Panc1 (cell line): ENCODE measurements at regions not wholly inside any gene's neighbourhood (a gene's known extent, or its start where the extent isn't known, plus 50 kb on each side); places are given as distances from the start of the nearest gene placed in this dataset.

Experiments
- ATAC-seq: fragments of 200-7000 bp; cut with Tn5 transposase; 2 replicates; pipeline ENCODE4 v1.9.1; 2020; ENCODE audit warnings: mild to moderate bottlenecking, moderate library complexity
- BruUV-seq: library from RNA; stranded (reverse); fragments of 400-500 nt; replicated peaks from 2 replicates; lab custom pipeline; 2021; lab: Mats Ljungman, UMichigan
- CTCF ChIA-PET: fragments of 300-600 bp; sonication (Branson Sonifier 250); formaldehyde crosslinking; loops from one replicate; lab custom pipeline; 2022; ENCODE audit warnings: antibody characterized with exemption; lab: Charles Lee
- POLR2A ChIA-PET: fragments of 300-600 bp; sonication (Branson Sonifier 250); formaldehyde crosslinking; loops from one replicate; lab custom pipeline; 2022; ENCODE audit warnings: antibody characterized with exemption; lab: Charles Lee
- DNase-seq: peaks from one replicate; pipeline ENCODE4 v3.0.0-alpha.2; 2010; ENCODE audit warnings: low read depth, low spot score
- H3K27ac ChIP-seq: 2 replicates; pipeline ENCODE4 v1.5.1; 2011; ENCODE audit warnings: mild to moderate bottlenecking, low read length, inconsistent platforms
- H3K27me3 ChIP-seq: fragments of 200-500 bp; sonication (Bioruptor generic); 2 replicates; pipeline ENCODE4 v1.6.0; 2014; ENCODE audit warnings: low read length, inconsistent platforms; ENCODE audit not compliant: control insufficient read depth, insufficient read depth
- H3K36me3 ChIP-seq: fragments of 200-500 bp; sonication (Bioruptor generic); 2 replicates; pipeline ENCODE4 v1.5.1; 2014; ENCODE audit warnings: inconsistent platforms, mild to moderate bottlenecking, low read length, moderate library complexity; ENCODE audit not compliant: control insufficient read depth, insufficient read depth
- H3K4me1 ChIP-seq: 2 replicates; pipeline ENCODE4 v1.5.1; 2011; ENCODE audit warnings: inconsistent platforms, mild to moderate bottlenecking, low read length, moderate library complexity; ENCODE audit not compliant: control insufficient read depth, insufficient read depth
- H3K4me3 ChIP-seq, 2 experiments: 2 replicates each; pipeline ENCODE4 v1.5.1; 2011 to 2012; ENCODE audit warnings: low read depth in 2 of 2, low read length in 2 of 2, mild to moderate bottlenecking in 2 of 2, inconsistent platforms in 1 of 2, moderate library complexity in 1 of 2
- H3K9me3 ChIP-seq: fragments of 200-500 bp; sonication (Bioruptor generic); 2 replicates; pipeline ENCODE4 v1.5.1; 2014; ENCODE audit warnings: low read depth, mild to moderate bottlenecking, inconsistent platforms, low read length, moderate library complexity; ENCODE audit not compliant: control insufficient read depth, insufficient read depth
- POLR2AphosphoS5 ChIP-seq: IDR thresholded peaks from 2 replicates; pipeline ENCODE4 v1.6.1; 2012; ENCODE audit warnings: mild to moderate bottlenecking, low read depth, low read length, moderate library complexity
- REST ChIP-seq, 2 experiments: IDR thresholded peaks; 2 replicates each; pipeline ENCODE4 v1.6.1; 2011 to 2012; ENCODE audit warnings: low read depth in 2 of 2, control low read depth in 1 of 2, low read length in 1 of 2, mild to moderate bottlenecking in 1 of 2, moderate library complexity in 1 of 2; ENCODE audit not compliant: insufficient read depth in 1 of 2
- SIN3A ChIP-seq: IDR thresholded peaks from 2 replicates; pipeline ENCODE4 v1.6.1; 2012; ENCODE audit warnings: low read depth, mild to moderate bottlenecking, low read length, moderate library complexity, borderline replicate concordance; ENCODE audit not compliant: insufficient read depth
- TCF7L2 ChIP-seq: IDR thresholded peaks from 2 replicates; pipeline ENCODE4 v1.6.1; 2011; ENCODE audit warnings: mild to moderate bottlenecking, low read depth, low read length, inconsistent platforms
- in situ Hi-C: cut with HindIII; loops from 2 replicates; pipeline ENCODE4 v1.10.0; 2016; ENCODE audit warnings: low sequenced_read_pairs, low pct_unique_long_range_greater_than_20kb
- intact Hi-C: fragments of 100-400 bp; cut with micrococcal nuclease; formaldehyde crosslinking; loops from one replicate; pipeline ENCODE4 v1.10.0; 2022; ENCODE audit not compliant: unreplicated experiment
- TF ChIP-seq, protein P1 (sequence below): fragments of 450-650 bp; IDR thresholded peaks from 2 replicates; pipeline ENCODE4 v1.5.1; 2017; ENCODE audit warnings: mild to moderate bottlenecking

DNA sequence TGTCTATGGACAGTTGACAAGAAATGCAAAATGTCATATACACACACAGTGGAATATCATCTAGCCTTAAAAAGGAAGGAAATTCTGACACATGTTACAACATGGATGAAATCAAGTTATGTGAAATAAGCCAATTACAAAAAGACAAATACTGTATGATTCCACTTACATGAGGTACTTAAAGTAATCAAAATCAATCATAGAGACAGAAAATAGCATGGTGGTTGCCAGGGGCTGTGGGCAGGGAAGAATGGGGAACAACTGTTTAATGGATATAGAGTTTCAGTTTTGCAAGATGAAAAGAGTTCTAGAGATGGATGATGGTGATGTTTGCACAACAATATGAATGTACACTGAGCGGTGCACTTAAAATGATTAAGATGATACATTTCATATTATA is 613.8 kb upstream of the ZNF385D start:
- CTCF ChIA-PET = no interaction called here
- BruUV-seq = no TSS peak
- TF ChIP-seq, protein P1, sequence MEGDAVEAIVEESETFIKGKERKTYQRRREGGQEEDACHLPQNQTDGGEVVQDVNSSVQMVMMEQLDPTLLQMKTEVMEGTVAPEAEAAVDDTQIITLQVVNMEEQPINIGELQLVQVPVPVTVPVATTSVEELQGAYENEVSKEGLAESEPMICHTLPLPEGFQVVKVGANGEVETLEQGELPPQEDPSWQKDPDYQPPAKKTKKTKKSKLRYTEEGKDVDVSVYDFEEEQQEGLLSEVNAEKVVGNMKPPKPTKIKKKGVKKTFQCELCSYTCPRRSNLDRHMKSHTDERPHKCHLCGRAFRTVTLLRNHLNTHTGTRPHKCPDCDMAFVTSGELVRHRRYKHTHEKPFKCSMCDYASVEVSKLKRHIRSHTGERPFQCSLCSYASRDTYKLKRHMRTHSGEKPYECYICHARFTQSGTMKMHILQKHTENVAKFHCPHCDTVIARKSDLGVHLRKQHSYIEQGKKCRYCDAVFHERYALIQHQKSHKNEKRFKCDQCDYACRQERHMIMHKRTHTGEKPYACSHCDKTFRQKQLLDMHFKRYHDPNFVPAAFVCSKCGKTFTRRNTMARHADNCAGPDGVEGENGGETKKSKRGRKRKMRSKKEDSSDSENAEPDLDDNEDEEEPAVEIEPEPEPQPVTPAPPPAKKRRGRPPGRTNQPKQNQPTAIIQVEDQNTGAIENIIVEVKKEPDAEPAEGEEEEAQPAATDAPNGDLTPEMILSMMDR = no peak
- TF ChIP-seq TCF7L2 = no peak
- ATAC-seq (no peak), DNase-seq (no peak)
- Histone ChIP-seq H3K36me3 (no peaks in the 10 kb centered on the region), H3K4me3 (no peak overlapping the region), H3K27me3 (no peaks in the 10 kb centered on the region), H3K27ac (no peak overlapping the region), H3K9me3 (no peaks in the 10 kb centered on the region), H3K4me1 (no peaks in the 10 kb centered on the region)
- in situ Hi-C loops (no loop called here), intact Hi-C loops (no loop called here)
- POLR2A ChIA-PET = no interaction called here

GRCh38 chr3:22366781-22367180 is 615.8 kb upstream of the ZNF385D start:
- no peak for TF ChIP-seq POLR2AphosphoS5
- TF ChIP-seq REST (IDR thresholded peaks at IDR 0.05; ENCODE audit: insufficient read depth in 1 of 2, low read depth in 2 of 2, low read length in 1 of 2) = no peak
- TF ChIP-seq, protein P1 = no peak
- TF ChIP-seq TCF7L2 = no peak
- TF ChIP-seq SIN3A = no peak
- no TSS peak for BruUV-seq
- no peak for ATAC-seq
- DNase-seq = no peak
- ChIA-PET CTCF (no interaction called here), POLR2A (no interaction called here)
- in situ Hi-C loops (no loop called here), intact Hi-C loops (no loop called here)
- Histone ChIP-seq H3K4me3 (no peak overlapping the region), H3K36me3 (no peaks in the 10 kb centered on the region), H3K27ac (no peak overlapping the region), H3K27me3 (no peaks in the 10 kb centered on the region), H3K4me1 (no peaks in the 10 kb centered on the region), H3K9me3 (no peaks in the 10 kb centered on the region)

- no TSS peak for BruUV-seq
- in situ Hi-C loops (no loop called here), intact Hi-C loops (no loop called here)
- DNase-seq (no peak), ATAC-seq (no peak)
- POLR2A ChIA-PET = no interaction called here
- no peak for TF ChIP-seq POLR2AphosphoS5
- no peak for TF ChIP-seq REST (IDR thresholded peaks at IDR 0.05; ENCODE audit: insufficient read depth in 1 of 2, low read depth in 2 of 2, low read length in 1 of 2)
- TF ChIP-seq, protein P1 = no peak
- TF ChIP-seq SIN3A = no peak
- TF ChIP-seq TCF7L2 = no peak
- no peaks in the 10 kb centered on the region for H3K36me3 ChIP-seq
- no peaks in the 10 kb centered on the region for H3K9me3 ChIP-seq
- no peaks in the 10 kb centered on the region for H3K4me1 ChIP-seq
- no peak overlapping the region for H3K4me3 ChIP-seq
- no peak overlapping the region for H3K27ac ChIP-seq
- no peaks in the 10 kb centered on the region for H3K27me3 ChIP-seq
- CTCF ChIA-PET = no interaction called here
Observed at GRCh38 chr3:22371036-22371435, 620.0 kb upstream of the ZNF385D start.
